ENCODE measurements at regions not wholly inside any gene's neighbourhood (a gene's known extent, or its start where the extent isn't known, plus 50 kb on each side); places are given as distances from the start of the nearest gene placed in this dataset.
"Not testable (repeated sequence)": the region's sequence is repeated elsewhere in the genome, so short reads cannot be mapped to it uniquely, and the experiment has no call there.

- DNase-seq: no peak
These were observed 290.4 kb upstream of the DYNLRB2 start for GRCh38 chr16:80250381-80250780.

DNA sequence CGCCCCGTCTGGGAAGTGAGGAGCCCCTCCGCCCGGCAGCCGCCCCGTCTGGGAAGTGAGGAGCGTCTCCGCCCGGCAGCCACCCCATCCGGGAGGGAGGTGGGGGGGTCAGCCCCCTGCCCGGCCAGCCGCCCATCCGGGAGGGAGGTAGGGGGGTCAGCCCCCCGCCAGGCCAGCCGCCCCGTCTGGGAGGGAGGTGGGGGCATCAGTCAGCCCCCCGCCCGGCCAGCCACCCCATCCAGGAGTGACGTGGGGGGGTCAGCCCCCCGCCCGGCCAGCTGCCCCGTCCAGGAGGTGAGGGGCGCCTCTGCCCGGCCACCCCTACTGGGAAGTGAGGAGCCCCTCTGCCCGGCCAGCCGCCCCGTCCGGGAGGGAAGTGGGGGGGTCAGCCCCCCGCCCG, 297.5 kb upstream of the DYNLRB2 start:
- DNase-seq: not testable (repeated sequence)

- not testable (repeated sequence) for DNase-seq
These were observed 298.5 kb upstream of the DYNLRB2 start for GRCh38 chr16:80242279-80242678.

DNA sequence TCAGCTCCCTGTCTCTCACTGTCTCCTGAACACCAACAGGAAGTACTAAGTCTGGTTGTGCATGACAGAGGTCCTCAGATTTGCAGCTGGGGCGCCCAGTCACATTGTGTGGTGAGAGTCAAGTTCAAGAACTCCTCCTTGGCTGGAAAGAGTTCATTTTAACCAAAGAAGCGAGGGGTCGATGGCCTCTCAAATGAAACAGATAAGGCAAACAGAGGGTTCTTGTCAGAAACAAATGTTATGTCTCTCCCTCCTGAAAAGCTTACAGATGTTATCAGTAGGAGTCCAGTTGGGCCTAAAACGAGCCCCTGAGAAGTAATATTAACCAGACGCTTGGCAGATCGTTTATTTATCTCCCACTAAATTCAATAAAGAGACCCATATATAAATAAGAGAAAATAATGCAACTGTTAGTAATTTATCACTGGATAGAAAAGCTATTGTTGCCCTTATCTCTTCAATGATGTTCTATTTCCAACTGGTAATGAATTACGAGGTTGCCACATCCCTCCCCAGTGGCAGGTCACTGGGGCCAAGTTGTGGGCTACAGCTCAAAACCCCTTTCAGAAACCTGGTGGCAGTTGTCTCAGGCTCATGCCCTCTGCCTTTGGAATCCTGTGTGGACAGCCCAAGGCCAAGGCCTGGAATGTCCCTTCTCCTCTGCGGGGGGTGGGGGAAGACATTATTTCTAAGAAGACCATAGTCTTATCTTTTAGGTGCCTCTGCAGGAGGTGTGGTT, 307.5 kb upstream of the DYNLRB2 start:
- DNase-seq: no peak

GRCh38 chr16:80231888-80232287, 308.9 kb upstream of the DYNLRB2 start:
- no peak for DNase-seq

GRCh38 chr16:80231121-80231520, 309.7 kb upstream of the DYNLRB2 start:
- no peak for DNase-seq

DNA sequence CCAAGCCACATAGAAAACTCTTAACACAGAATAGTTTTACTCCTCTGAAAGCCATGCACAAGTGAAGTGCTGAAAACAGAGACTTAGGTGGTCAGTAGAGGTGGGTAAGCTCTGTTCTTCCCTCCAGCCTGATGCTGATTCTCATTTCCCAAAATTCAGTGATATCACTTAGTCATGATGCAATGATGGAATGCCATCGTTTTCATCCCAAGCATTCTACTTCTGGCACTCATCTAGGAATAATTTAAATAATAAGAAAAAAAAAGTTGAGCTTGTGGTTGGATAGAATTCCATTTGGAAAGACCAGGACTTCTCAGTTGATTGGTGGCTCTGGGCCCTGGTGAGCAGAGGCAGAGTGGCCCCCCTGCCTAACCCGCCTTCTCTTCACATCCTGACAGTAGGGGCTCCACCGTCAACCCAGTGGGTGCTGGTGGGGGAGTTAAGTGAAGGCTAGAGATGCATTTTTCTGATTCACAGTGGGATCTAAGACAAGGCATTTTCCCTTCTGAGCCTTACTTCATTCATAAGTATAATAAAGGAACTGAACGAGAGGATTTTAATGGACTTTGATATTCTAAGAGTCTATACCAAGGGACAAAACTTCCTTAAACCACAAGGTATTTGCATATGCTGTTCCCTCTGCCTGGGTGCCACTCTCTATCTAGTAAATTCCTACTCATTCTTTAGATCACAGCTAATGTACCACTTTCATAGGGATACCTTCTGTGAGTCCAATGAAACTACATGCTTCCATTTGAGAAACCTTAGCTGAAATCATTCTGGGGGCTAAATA, 310.3 kb upstream of the DYNLRB2 start:
- no peak for DNase-seq

GRCh38 chr16:80226499-80226898, 314.3 kb upstream of the DYNLRB2 start:
- no peak for DNase-seq

- DNase-seq: no peak
These were observed 330.0 kb upstream of the DYNLRB2 start for GRCh38 chr16:80210787-80211186.

- no peak for DNase-seq
These were observed 332.1 kb upstream of the DYNLRB2 start for GRCh38 chr16:80208743-80209142.

DNA sequence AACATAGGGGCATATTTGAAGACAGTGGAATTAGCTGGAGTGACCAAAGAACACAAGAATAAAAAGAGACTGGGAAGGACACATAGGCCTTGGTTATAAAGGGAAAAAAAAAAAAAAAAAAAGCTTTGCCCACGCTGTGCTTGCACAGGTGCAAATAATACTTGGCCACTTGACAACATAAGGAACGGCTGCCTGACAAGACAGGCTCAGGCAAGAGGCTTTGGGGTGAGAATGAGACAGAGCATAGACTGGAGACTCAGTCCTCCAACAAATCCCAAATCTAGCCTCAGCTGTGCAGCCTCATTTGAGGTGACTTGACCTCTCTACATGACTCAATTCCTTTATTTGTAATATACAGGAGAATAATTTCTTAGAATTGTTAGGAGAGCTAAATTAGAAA, 332.8 kb upstream of the DYNLRB2 start:
- no peak for DNase-seq

GRCh38 chr16:80203821-80204220, 337.0 kb upstream of the DYNLRB2 start:
- DNase-seq: no peak

DNA sequence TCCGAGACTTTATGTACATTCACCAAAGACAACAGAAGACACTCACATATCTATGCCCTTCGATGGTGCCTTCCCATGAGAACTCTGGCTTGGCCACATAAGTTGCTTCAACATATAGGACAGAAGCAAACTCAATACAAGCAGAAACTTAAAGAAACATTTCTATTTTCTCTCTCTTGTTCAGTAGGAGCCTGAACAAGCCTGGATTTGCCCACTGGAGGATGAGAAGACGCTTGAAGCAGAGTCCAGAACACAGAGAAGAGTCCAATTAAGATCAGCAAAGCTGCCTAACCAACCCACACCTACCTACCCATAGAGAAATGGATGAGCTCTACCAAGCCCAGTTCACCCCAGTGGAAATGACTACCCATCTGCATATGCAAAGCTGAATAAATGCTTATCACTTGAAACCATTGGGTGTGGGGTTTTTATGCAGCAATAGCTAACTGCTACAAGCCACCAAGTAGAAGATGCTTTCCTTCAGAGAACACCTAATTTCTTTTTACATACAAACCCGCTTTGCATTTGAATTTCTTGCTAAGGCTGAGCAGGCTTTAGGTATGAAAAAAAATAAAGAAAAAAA, 337.9 kb upstream of the DYNLRB2 start:
- no peak for DNase-seq

GRCh38 chr16:80200079-80200478, 340.7 kb upstream of the DYNLRB2 start:
- no peak for DNase-seq

- no peak for DNase-seq
These were observed 341.2 kb upstream of the DYNLRB2 start for GRCh38 chr16:80199614-80200013.

GRCh38 chr16:80198311-80199299, 342.2 kb upstream of the DYNLRB2 start:
- DNase-seq: no peak

DNA sequence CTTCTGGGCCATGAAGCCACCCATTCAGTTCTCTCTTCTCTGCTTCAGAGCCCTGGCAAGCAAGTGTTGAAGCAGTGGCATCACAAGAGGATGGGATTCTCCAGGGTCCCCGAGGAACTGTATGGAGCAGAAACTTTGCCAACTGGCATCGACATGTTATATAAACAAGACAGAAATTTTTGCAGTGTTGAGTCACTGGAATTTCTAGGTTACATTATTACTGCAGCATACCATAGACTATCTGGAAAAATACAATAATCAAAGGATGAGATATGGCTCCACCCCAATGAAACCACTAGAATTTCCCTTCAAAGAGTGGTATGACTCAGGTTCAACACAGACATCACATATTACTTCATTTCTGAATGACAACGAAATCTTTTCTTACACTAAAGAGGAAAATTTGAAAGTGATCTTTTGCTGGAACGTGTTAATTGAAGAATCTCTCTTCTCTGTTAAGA, 343.0 kb upstream of the DYNLRB2 start:
- DNase-seq: no peak

GRCh38 chr16:80191928-80192327, 348.9 kb upstream of the DYNLRB2 start:
- DNase-seq: no peak

GRCh38 chr16:80189476-80190175, 351.2 kb upstream of the DYNLRB2 start:
- no peak for DNase-seq

DNA sequence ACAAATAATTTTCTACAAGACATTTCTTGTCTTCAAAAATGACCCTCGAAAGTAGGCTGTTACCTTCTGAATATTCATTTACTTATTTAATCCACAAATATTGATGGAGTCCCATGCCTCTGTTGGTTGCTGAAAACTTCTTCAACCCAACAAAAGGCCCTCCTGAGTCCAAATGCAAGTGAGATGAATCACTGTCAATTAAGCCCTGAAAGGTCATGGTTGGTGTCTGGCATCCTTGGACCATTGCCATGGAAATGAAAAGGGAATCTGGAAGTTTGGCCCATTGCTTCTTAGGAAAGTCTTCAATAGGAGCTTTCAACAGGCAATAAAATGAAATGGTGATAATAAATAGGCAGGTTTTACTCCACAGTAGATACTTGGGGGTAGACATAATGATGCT, 364.7 kb upstream of the DYNLRB2 start:
- DNase-seq: no peak

DNA sequence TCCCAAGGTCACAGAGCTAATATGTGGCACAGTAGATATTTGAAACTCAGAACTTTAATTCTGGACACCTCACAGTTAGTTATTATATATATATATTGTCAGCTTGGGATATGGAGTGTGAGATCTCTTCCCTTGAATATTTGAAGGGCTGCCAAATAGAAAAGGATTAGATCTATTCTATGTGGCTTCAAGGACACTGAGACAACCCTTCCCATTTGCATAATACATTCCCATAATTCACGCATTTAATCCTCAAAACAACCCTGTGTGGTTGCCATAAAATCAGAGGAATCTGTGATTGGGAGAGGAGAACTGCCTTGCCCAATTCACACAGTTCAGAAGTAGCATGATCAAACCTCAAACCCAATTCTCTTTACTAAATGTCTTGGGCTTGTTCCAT, 365.8 kb upstream of the DYNLRB2 start:
- no peak for DNase-seq

- no peak for DNase-seq
These were observed 366.4 kb upstream of the DYNLRB2 start for GRCh38 chr16:80174416-80174815.
